H1 (cell line): ENCODE measurements at regions not wholly inside any gene's neighbourhood (a gene's known extent, or its start where the extent isn't known, plus 50 kb on each side); places are given as distances from the start of the nearest gene placed in this dataset.
A peak's percentile ranks its signal among the peaks of the same experiment; 100 is the strongest.

Experiments used
- CTCF ChIA-PET: fragments of 300-600 bp; sonication (Branson Sonifier 250); formaldehyde crosslinking; loops from one replicate; lab custom pipeline; 2021; ENCODE audit not compliant: partially characterized antibody; lab: Charles Lee
- POLR2A ChIA-PET: fragments of 300-600 bp; sonication (Branson Sonifier 250); formaldehyde crosslinking; loops from one replicate; lab custom pipeline; 2021; ENCODE audit warnings: inconsistent platforms; ENCODE audit not compliant: partially characterized antibody; lab: Charles Lee
- DNase-seq, 2 experiments: peaks; one replicate each; pipeline versions ENCODE4 v3.0.0 to v3.0.0-alpha.2; 2010 to 2022; ENCODE audit warnings: low spot score in 2 of 2, low read depth in 1 of 2, mixed read lengths in 1 of 2
- FAIRE-seq: peaks from 2 replicates; lab custom pipeline; 2011; peaks lifted over from hg19 to GRCh38; lab: Jason Lieb, UNC
- H2AFZ ChIP-seq: 2 replicates; pipeline ENCODE4 v1.8.1; 2012; ENCODE audit warnings: low read length, inconsistent platforms
- H2AK5ac ChIP-seq: 2 replicates; pipeline ENCODE4 v1.6.1; 2013; ENCODE audit warnings: low read depth, low read length
- H2BK120ac ChIP-seq: replicated peaks from 2 replicates; pipeline ENCODE3; 2013; ENCODE audit warnings: low read depth, low read length, inconsistent platforms
- H2BK12ac ChIP-seq: 2 replicates; pipeline ENCODE4 v1.6.1; 2013; ENCODE audit warnings: low read depth, low read length
- H2BK15ac ChIP-seq: 2 replicates; pipeline ENCODE4 v1.6.1; 2013; ENCODE audit warnings: low read length
- H2BK20ac ChIP-seq: 2 replicates; pipeline ENCODE4 v1.6.1; 2013; ENCODE audit warnings: low read length
- H2BK5ac ChIP-seq: 2 replicates; pipeline ENCODE4 v1.6.1; 2013; ENCODE audit warnings: low read depth, low read length
- H3K14ac ChIP-seq: 2 replicates; pipeline ENCODE4 v1.6.1; 2013; ENCODE audit warnings: inconsistent platforms; ENCODE audit not compliant: insufficient read length
- H3K18ac ChIP-seq: 2 replicates; pipeline ENCODE4 v1.6.1; 2013; ENCODE audit warnings: low read length; ENCODE audit errors: extremely low read depth
- H3K23ac ChIP-seq: 2 replicates; pipeline ENCODE4 v1.6.1; 2013; ENCODE audit warnings: inconsistent platforms; ENCODE audit not compliant: insufficient read length
- H3K23me2 ChIP-seq: 2 replicates; pipeline ENCODE4 v1.6.1; 2013; ENCODE audit warnings: low read depth, low read length
- H3K27ac ChIP-seq: 2 replicates; pipeline ENCODE4 v1.6.1; 2011; ENCODE audit warnings: low read depth, low read length, inconsistent platforms
- H3K27me3 ChIP-seq, 4 experiments: replicated peaks in 1 of 4; 1 replicate in 1 of 4; 2 replicates in 3 of 4; pipeline versions ENCODE4 v1.6.1 to v1.8.1; 2011 to 2013; ENCODE audit warnings: low read length in 3 of 4, mild to moderate bottlenecking in 3 of 4, inconsistent platforms in 2 of 4, mixed read lengths in 2 of 4, moderate library complexity in 1 of 4; ENCODE audit not compliant: control insufficient read depth in 3 of 4, insufficient read depth in 3 of 4; ENCODE audit errors: extremely low read depth in 1 of 4
- H3K36me3 ChIP-seq, 4 experiments: 2 replicates each; pipeline versions ENCODE4 v1.6.1 to v1.8.1; 2011 to 2013; ENCODE audit warnings: mild to moderate bottlenecking in 4 of 4, low read length in 3 of 4, moderate library complexity in 2 of 4, control low read depth in 1 of 4, inconsistent platforms in 1 of 4; ENCODE audit not compliant: insufficient read depth in 4 of 4, control insufficient read depth in 2 of 4
- H3K4ac ChIP-seq: replicated peaks from 2 replicates; pipeline ENCODE3; 2013; ENCODE audit warnings: low read length, low read depth, mixed read lengths, inconsistent platforms; ENCODE audit not compliant: insufficient read length
- H3K4me1 ChIP-seq, 4 experiments: replicated peaks in 1 of 4; 1 replicate in 1 of 4; 2 replicates in 3 of 4; pipeline versions ENCODE4 v1.6.1 to v1.8.1; 2011 to 2013; ENCODE audit warnings: low read length in 3 of 4, inconsistent platforms in 2 of 4, mixed read lengths in 1 of 4; ENCODE audit not compliant: insufficient read depth in 4 of 4, control insufficient read depth in 3 of 4
- H3K4me2 ChIP-seq, 2 experiments: 2 replicates each; pipeline versions ENCODE4 v1.6.1 to v1.8.1; 2011 to 2013; ENCODE audit warnings: low read depth in 2 of 2, low read length in 2 of 2, control low read depth in 1 of 2, inconsistent platforms in 1 of 2, mild to moderate bottlenecking in 1 of 2; ENCODE audit not compliant: insufficient read depth in 1 of 2
- H3K4me3 ChIP-seq, 4 experiments: fragments of 200-600, 300-600 bp in 1 of 4; sonication (generic), shearing (Covaris generic), sonication (Bioruptor Twin) in 1 of 4; 2 replicates each; pipeline versions ENCODE4 v1.5.1 to v1.8.1; 2011 to 2016; ENCODE audit warnings: low read length in 4 of 4, low read depth in 3 of 4, control low read depth in 2 of 4, inconsistent platforms in 2 of 4, mild to moderate bottlenecking in 2 of 4, mixed read lengths in 1 of 4, moderate library complexity in 1 of 4; ENCODE audit not compliant: insufficient read depth in 2 of 4; ENCODE audit errors: extremely low read depth in 1 of 4
- H3K56ac ChIP-seq: replicated peaks from 2 replicates; pipeline ENCODE3; 2013; ENCODE audit warnings: low read depth, mild to moderate bottlenecking, mixed read lengths, low read length, inconsistent platforms; ENCODE audit not compliant: insufficient read length
- H3K79me1 ChIP-seq: 2 replicates; pipeline ENCODE4 v1.6.1; 2013; ENCODE audit warnings: low read depth, low read length, control low read depth
- H3K79me2 ChIP-seq, 2 experiments: 2 replicates each; pipeline versions ENCODE4 v1.6.1 to v1.8.1; 2012 to 2013; ENCODE audit warnings: low read length in 2 of 2, mild to moderate bottlenecking in 2 of 2, inconsistent platforms in 1 of 2; ENCODE audit not compliant: insufficient read depth in 2 of 2, control insufficient read depth in 1 of 2
- H3K9ac ChIP-seq, 4 experiments: replicated peaks in 1 of 4; 1 replicate in 1 of 4; 2 replicates in 3 of 4; pipeline versions ENCODE4 v1.6.1 to v1.8.1; 2011 to 2013; ENCODE audit warnings: low read depth in 3 of 4, low read length in 3 of 4, control low read depth in 2 of 4, mild to moderate bottlenecking in 2 of 4, moderate library complexity in 2 of 4, inconsistent platforms in 1 of 4; ENCODE audit errors: extremely low read depth in 1 of 4
- H3K9me3 ChIP-seq, 2 experiments: 2 replicates each; pipeline versions ENCODE4 v1.6.1 to v1.8.1; 2012 to 2013; ENCODE audit warnings: mild to moderate bottlenecking in 2 of 2, moderate library complexity in 2 of 2, control low read depth in 1 of 2, inconsistent platforms in 1 of 2, low read depth in 1 of 2, low read length in 1 of 2, mixed read lengths in 1 of 2; ENCODE audit not compliant: insufficient read depth in 2 of 2
- H4K20me1 ChIP-seq, 2 experiments: replicated peaks in 1 of 2; 2 replicates each; pipeline versions ENCODE3 to v1.8.1; 2011 to 2013; ENCODE audit warnings: inconsistent platforms in 2 of 2, low read length in 2 of 2, mild to moderate bottlenecking in 1 of 2; ENCODE audit not compliant: insufficient read depth in 2 of 2, control insufficient read depth in 1 of 2
- H4K5ac ChIP-seq: 2 replicates; pipeline ENCODE4 v1.6.1; 2013; ENCODE audit warnings: low read length, low read depth, mixed read lengths, inconsistent platforms; ENCODE audit not compliant: insufficient read length
- H4K8ac ChIP-seq: 2 replicates; pipeline ENCODE4 v1.8.0; 2013; ENCODE audit warnings: mild to moderate bottlenecking, moderate library complexity, low read length, inconsistent platforms; ENCODE audit not compliant: insufficient read depth; ENCODE audit errors: extremely low read depth
- H4K91ac ChIP-seq: replicated peaks from 2 replicates; pipeline ENCODE3; 2013; ENCODE audit warnings: low read length, mixed read lengths, inconsistent platforms; ENCODE audit not compliant: insufficient read length
- BCL11A ChIP-seq, 2 experiments: IDR thresholded peaks; one replicate each; pipeline ENCODE4 v1.6.1; 2011; ENCODE audit warnings: low read depth in 2 of 2, low read length in 2 of 2, mild to moderate bottlenecking in 2 of 2
- BRCA1 ChIP-seq: IDR thresholded peaks from 2 replicates; pipeline ENCODE4 v1.6.1; 2012; ENCODE audit warnings: low read depth, low read length, improper control_type of control experiment
- CEBPB ChIP-seq: IDR thresholded peaks from 2 replicates; pipeline ENCODE4 v1.6.1; 2012; ENCODE audit warnings: low read depth, low read length
- E2F6 ChIP-seq: IDR thresholded peaks from 2 replicates; pipeline ENCODE4 v1.6.1; 2012; ENCODE audit warnings: inconsistent platforms
- GTF2F1 ChIP-seq: IDR thresholded peaks from 2 replicates; pipeline ENCODE4 v1.6.1; 2012; ENCODE audit warnings: low read depth, low read length, improper control_type of control experiment, borderline replicate concordance
- PHF8 ChIP-seq: fragments of 200-600 bp; sonication (generic); conservative IDR thresholded peaks from 2 replicates; pipeline ENCODE4 v1.7.1; 2012; ENCODE audit warnings: low read depth, mild to moderate bottlenecking, inconsistent platforms, low read length, moderate library complexity
- RFX5 ChIP-seq: IDR thresholded peaks from 2 replicates; pipeline ENCODE4 v1.6.1; 2011; ENCODE audit warnings: low read depth, low read length, improper control_type of control experiment, borderline replicate concordance
- SIN3A ChIP-seq, 2 experiments: IDR thresholded peaks in 1 of 2; conservative IDR thresholded peaks in 1 of 2; 2 replicates each; pipeline ENCODE4 v1.6.1; 2011 to 2012; ENCODE audit warnings: low read length in 2 of 2, improper control_type of control experiment in 1 of 2, low read depth in 1 of 2, mild to moderate bottlenecking in 1 of 2
- TEAD4 ChIP-seq: IDR thresholded peaks from 2 replicates; pipeline ENCODE4 v1.6.1; 2012; ENCODE audit warnings: low read depth, low read length, inconsistent platforms, mixed read lengths
- WGBS, 2 experiments: shearing (Covaris generic) in 1 of 2; methylation state at CpG; one replicate each; pipeline versions ENCODE4 v1.1.6 to v1.1.7; 2013 to 2015; ENCODE audit warnings: low lambda C conversion rate in 2 of 2, mixed read lengths in 2 of 2, inconsistent platforms in 1 of 2, low coverage in 1 of 2, missing lambda C conversion rate in 1 of 2; ENCODE audit not compliant: insufficient replicate concordance in 2 of 2, insufficient coverage in 1 of 2, insufficient read length in 1 of 2; ENCODE audit errors: extremely low coverage in 1 of 2, missing lambda C conversion rate in 1 of 2; 5-methylcytosine and 5-hydroxymethylcytosine counted together
- TF ChIP-seq, protein P1 (sequence below): IDR thresholded peaks from 2 replicates; pipeline ENCODE4 v1.6.1; 2012; ENCODE audit warnings: low read length, inconsistent platforms

- WGBS, 2 experiments = 81% methylated on average over 2 of the region's 2 CpGs; no CpG with 5 or more reads in 1 of the 2 experiments
- TF ChIP-seq, protein P1, sequence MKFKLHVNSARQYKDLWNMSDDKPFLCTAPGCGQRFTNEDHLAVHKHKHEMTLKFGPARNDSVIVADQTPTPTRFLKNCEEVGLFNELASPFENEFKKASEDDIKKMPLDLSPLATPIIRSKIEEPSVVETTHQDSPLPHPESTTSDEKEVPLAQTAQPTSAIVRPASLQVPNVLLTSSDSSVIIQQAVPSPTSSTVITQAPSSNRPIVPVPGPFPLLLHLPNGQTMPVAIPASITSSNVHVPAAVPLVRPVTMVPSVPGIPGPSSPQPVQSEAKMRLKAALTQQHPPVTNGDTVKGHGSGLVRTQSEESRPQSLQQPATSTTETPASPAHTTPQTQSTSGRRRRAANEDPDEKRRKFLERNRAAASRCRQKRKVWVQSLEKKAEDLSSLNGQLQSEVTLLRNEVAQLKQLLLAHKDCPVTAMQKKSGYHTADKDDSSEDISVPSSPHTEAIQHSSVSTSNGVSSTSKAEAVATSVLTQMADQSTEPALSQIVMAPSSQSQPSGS = no peak
- TF ChIP-seq CEBPB = no peak
- TF ChIP-seq RFX5 = no peak
- no peak for TF ChIP-seq BRCA1
- no peak for TF ChIP-seq E2F6
- no peak for TF ChIP-seq PHF8
- TF ChIP-seq GTF2F1 = no peak
- no peak for TF ChIP-seq BCL11A (IDR thresholded peaks at IDR 0.05; ENCODE audit: low read depth in 2 of 2, low read length in 2 of 2)
- peak; percentile 50 for TF ChIP-seq TEAD4
- TF ChIP-seq SIN3A (conservative IDR thresholded peaks at IDR 0.05 in 1 of 2, IDR thresholded peaks at IDR 0.05 in 1 of 2; ENCODE audit: low read depth in 1 of 2, low read length in 2 of 2) = no peak
These were observed 72.5 kb downstream of the PRLHR start for GRCh38 chr10:118522791-118523498.

More at GRCh38 chr10:118522791-118523498, 72.5 kb downstream of the PRLHR start:
- no peaks in the 10 kb centered on the region for H3K36me3 ChIP-seq
- no peaks in the 10 kb centered on the region for H4K20me1 ChIP-seq
- H3K9me3 ChIP-seq = peaks cover 0 to under 1% of the 10 kb centered on the region in 2 experiments; a peak in 1 of 4 replicates
- H2BK15ac ChIP-seq = no peak overlapping the region
- no peak overlapping the region for H3K14ac ChIP-seq
- H3K4ac ChIP-seq = no peak overlapping the region
- peak overlapping the region in 1 of 2 experiments; percentile 14; a peak in 1 of 4 replicates for H3K4me2 ChIP-seq
- 0 out of 2 replicates have a peak overlapping the region, but pooled peaks have one; percentile 10 for H2BK12ac ChIP-seq
- H2AK5ac ChIP-seq = no peak overlapping the region
- no peak overlapping the region for H2AFZ ChIP-seq
- POLR2A ChIA-PET = no interaction called here
- H4K91ac ChIP-seq = no peak overlapping the region
- H3K23me2 ChIP-seq = no peaks in the 10 kb centered on the region
- no peak overlapping the region for H3K18ac ChIP-seq
- H3K27me3 ChIP-seq = no peaks in the 10 kb centered on the region
- H3K79me2 ChIP-seq = no peaks in the 10 kb centered on the region
- peak overlapping the region in 1 of 4 experiments; percentile 0; a peak in 1 of 8 replicates for H3K4me3 ChIP-seq
- no peak overlapping the region for H3K23ac ChIP-seq
- H2BK20ac ChIP-seq = peak overlapping the region; percentile 40; the same call in 1 of the 2 replicates
- no peak overlapping the region for H2BK5ac ChIP-seq
- CTCF ChIA-PET = interaction anchor here (0.6 to 1.0 kb wide), 2 partner anchors 21 to 1083 kb away, joined by 3 read pairs; no protein-coding TSS in a partner anchor
- peaks cover 0 to 9% (median 1%) of the 10 kb centered on the region in 4 experiments; a peak in 2 of 7 replicates for H3K4me1 ChIP-seq
- no peak overlapping the region for H4K8ac ChIP-seq
- no peak overlapping the region for H4K5ac ChIP-seq
- H3K56ac ChIP-seq = no peak overlapping the region
- H3K27ac ChIP-seq = no peak overlapping the region
- no peak overlapping the region for H2BK120ac ChIP-seq
- FAIRE-seq = no peak
- H3K79me1 ChIP-seq = no peaks in the 10 kb centered on the region
- no peak overlapping the region for H3K9ac ChIP-seq
- no peak for DNase-seq
